ENCODE measurements at regions not wholly inside any gene's neighbourhood (a gene's known extent, or its start where the extent isn't known, plus 50 kb on each side); places are given as distances from the start of the nearest gene placed in this dataset.

- DNase-seq: no peak
Observed at GRCh38 chr4:104418286-104418685, 76.4 kb downstream of the CXXC4 start.

DNA sequence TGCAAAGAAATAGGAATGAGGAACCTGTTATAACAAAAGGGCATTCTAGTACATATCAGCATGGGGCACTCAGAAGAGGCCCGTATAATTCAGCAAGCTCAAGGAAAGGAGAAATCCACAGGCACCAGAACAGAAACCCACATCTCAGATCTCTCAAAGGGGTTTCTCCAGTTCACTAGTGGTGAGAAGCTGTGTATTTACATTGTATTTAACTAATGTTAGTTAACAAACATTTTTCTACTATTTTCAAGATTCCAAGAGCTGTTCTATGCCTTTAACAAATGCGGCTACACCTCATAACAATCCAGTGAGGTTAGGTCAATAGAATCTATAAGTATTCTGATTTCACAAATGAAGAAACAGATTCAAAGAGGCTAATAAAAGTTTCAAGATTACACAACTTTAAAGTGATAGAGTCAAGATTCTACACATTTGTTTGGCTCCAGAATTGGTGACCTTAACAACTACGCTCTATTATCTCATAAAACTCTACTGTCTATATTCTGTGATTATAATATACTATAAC lies 77.3 kb downstream of the CXXC4 start:
- DNase-seq: no peak

- DNase-seq: no peak
Observed at GRCh38 chr4:104416725-104417356, 77.9 kb downstream of the CXXC4 start.

DNA sequence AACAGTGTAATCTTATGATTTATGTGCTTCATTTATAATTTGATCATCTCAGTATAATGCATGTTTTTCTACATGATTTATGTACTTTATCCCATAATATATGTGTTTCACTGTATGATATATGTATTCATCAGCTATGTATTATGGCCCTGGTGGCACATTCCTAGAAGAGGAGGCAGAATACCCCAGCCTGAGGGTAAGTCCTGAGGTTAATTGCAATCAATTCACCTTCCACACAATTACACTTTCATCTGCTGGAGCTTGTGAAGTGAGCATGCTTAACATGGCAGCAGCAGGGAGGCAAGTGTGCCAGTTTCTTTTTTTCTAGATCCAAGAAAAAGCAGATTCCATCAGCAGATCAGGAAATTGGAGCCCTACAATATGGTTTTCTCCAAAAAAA lies 81.2 kb downstream of the CXXC4 start:
- no peak for DNase-seq

GRCh38 chr4:104412344-104412743 lies 82.3 kb downstream of the CXXC4 start:
- no peak for DNase-seq

GRCh38 chr4:104411502-104411901 lies 83.2 kb downstream of the CXXC4 start:
- DNase-seq: no peak

GRCh38 chr4:104408878-104409277 lies 85.8 kb downstream of the CXXC4 start:
- DNase-seq: no peak

- no peak for DNase-seq
Observed at GRCh38 chr4:104404361-104404760, 90.3 kb downstream of the CXXC4 start.

DNA sequence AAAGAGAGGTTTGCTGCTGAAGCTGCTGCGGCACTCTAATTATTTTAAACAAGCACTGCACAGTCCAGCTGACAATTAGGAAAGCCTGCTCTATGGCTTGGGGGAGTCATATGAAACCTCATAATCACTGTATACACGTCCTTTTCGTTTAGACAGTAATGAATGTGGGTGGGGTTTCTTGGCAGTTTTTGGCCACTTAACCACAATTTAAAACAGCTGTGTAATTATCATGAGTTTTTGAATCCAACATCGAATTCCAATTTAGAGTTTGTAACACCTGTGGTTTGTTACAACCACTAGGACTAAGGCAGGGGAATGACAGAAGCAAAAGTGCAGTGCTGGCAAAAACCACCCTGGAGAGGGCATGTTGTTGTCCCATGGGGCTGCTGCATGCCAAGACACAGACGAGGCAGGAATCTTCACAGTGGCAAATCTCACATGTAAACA lies 99.5 kb downstream of the CXXC4 start:
- peak; percentile 48 for DNase-seq

- DNase-seq: peak; percentile 27
Observed at GRCh38 chr4:104394406-104395167, 100.1 kb downstream of the CXXC4 start.

DNA sequence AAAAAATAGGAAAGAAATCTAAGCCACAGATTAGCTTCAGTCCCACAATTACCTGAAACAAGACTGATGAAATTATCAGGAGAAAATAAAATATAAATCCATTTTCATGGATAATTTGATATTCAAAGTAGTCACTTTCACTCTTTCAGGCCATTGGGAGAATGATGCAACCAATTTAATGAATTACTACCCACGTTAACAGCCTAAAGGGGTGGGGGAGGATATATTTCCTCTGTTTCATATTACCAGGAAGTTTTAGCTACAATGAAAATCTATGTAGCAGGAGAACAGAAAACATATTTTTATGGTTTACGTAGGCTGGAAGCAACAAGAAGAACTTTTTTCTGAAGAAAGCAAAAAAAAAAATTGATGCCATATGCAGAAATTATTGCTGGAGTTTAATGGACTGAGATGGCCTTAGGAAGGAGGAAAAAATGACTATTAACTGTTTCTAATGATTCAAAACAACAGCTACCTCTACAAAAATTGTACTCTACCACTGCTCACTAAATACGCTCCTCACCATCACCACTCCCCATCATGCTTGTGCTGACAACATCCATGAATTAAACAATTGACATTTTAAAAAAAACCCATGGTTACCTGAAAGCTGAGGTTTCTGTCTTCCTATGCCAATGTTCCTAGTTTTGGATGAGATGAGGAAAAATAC lies 100.9 kb downstream of the CXXC4 start:
- no peak for DNase-seq

GRCh38 chr4:104385713-104386112 lies 109.0 kb downstream of the CXXC4 start:
- DNase-seq: no peak

- DNase-seq: no peak
Observed at GRCh38 chr4:104382961-104383360, 111.7 kb downstream of the CXXC4 start.

DNA sequence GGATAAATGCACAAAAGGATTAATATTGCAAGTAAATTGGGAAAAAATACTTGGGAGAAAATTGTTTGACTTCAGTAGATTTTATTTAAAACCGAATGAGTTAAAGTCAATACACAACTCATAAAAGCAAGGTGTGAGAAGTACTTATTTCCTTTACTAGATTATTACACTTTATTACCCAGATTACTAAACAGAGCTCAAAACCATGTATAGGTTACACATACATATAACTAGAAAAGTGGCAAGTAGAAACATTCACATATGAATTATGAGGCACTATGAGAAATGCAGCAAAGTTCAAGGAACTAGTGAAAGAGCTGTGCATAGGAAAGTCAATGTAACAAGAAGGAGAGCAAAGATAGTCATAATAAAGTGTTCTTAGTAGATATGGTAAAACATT lies 113.0 kb downstream of the CXXC4 start:
- no peak for DNase-seq

DNA sequence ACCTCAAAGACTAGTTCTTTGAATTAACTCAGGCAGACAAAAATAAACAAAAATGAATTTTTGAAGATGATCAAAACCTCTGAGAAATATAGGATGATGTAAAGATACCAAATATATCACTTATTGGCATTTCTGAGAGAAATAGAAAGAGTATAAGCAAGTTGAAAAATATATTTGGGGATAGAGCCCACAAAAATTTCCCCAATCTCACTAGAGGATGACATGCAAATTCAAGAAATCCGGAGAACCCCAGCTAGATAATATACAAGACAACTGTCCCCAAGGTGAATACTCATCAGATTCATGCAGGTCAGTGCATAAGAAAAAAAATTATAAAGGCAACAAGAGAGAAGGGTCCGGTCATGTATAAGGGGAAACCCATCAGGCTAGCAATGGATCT lies 129.1 kb downstream of the CXXC4 start:
- no peak for DNase-seq

GRCh38 chr4:104353481-104353880 lies 141.2 kb downstream of the CXXC4 start:
- DNase-seq: no peak

GRCh38 chr4:104352211-104352610 lies 142.5 kb downstream of the CXXC4 start:
- no peak for DNase-seq

- DNase-seq: no peak
Observed at GRCh38 chr4:104351706-104352105, 143.0 kb downstream of the CXXC4 start.

GRCh38 chr4:104345598-104346242 lies 149.0 kb downstream of the CXXC4 start:
- DNase-seq: no peak

GRCh38 chr4:104344342-104344980 lies 150.2 kb downstream of the CXXC4 start:
- no peak for DNase-seq

- no peak for DNase-seq
Observed at GRCh38 chr4:104334410-104334809, 160.3 kb downstream of the CXXC4 start.

- no peak for DNase-seq
Observed at GRCh38 chr4:104330125-104330905, 164.4 kb downstream of the CXXC4 start.

Data from NCI-H146 (cell line).